HCT116 (cell line): ENCODE measurements at regions not wholly inside any gene's neighbourhood (a gene's known extent, or its start where the extent isn't known, plus 50 kb on each side); places are given as distances from the start of the nearest gene placed in this dataset.

Experiments used
- EZH2 ChIP-seq: fragments of 200-600 bp; sonication (generic); IDR thresholded peaks from 2 replicates; pipeline ENCODE4 v1.6.1; 2017; ENCODE audit warnings: antibody characterized with exemption, mixed run types
- POLR2A ChIP-seq: IDR thresholded peaks from 2 replicates; pipeline ENCODE4 v1.7.0; 2011; ENCODE audit warnings: borderline replicate concordance; ENCODE audit not compliant: insufficient read depth, insufficient read length; ENCODE audit errors: extremely low read depth
- SIN3A ChIP-seq: IDR thresholded peaks from 2 replicates; pipeline ENCODE4 v1.6.1; 2012; ENCODE audit warnings: low read depth
- YY1 ChIP-seq: IDR thresholded peaks from 2 replicates; pipeline ENCODE4 v1.6.1; 2011; ENCODE audit warnings: low read length, low read depth, moderate library complexity, mild to moderate bottlenecking; ENCODE audit not compliant: insufficient replicate concordance; ENCODE audit errors: extremely low read depth
- TF ChIP-seq, protein P1 (sequence below), 3 experiments: fragments of 200-600 bp in 1 of 3; sonication (generic) in 1 of 3; IDR thresholded peaks in 2 of 3; conservative IDR thresholded peaks in 1 of 3; 2 replicates each; pipeline ENCODE4 v1.5.1; 2012 to 2017; ENCODE audit warnings: low read depth in 2 of 3, low read length in 2 of 3, antibody characterized with exemption in 1 of 3, borderline replicate concordance in 1 of 3, control low read depth in 1 of 3, mild to moderate bottlenecking in 1 of 3, mixed read lengths in 1 of 3, mixed run types in 1 of 3, moderate library complexity in 1 of 3; ENCODE audit not compliant: insufficient read depth in 1 of 3
- TF ChIP-seq, protein P2 (sequence below): IDR thresholded peaks from 2 replicates; pipeline ENCODE4 v1.6.1; 2012
- TF ChIP-seq, protein P3 (sequence below): IDR thresholded peaks from 2 replicates; pipeline ENCODE4 v1.6.1; 2012; ENCODE audit warnings: low read depth

DNA sequence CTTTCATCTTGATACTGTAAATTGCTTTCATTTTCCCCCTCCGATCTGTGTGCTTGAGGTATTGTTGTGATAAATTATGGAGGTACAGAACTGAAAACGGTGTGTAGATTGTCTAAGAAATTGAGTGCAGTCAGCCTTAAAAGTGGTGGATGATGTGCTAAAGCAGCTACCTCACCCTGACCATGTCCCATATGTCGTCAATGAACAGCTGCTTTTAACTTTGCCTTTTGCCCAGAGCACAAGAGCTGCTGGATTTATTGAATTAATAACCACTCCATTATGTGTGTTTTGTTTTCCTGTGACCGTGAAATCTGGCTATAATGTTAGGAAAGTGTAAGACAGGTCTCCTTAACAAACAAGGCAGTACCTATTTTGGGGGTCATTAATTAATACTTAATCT is 581.9 kb upstream of the PITX2 start:
- no peak for TF ChIP-seq EZH2
- TF ChIP-seq SIN3A: no peak
- TF ChIP-seq, protein P1, sequence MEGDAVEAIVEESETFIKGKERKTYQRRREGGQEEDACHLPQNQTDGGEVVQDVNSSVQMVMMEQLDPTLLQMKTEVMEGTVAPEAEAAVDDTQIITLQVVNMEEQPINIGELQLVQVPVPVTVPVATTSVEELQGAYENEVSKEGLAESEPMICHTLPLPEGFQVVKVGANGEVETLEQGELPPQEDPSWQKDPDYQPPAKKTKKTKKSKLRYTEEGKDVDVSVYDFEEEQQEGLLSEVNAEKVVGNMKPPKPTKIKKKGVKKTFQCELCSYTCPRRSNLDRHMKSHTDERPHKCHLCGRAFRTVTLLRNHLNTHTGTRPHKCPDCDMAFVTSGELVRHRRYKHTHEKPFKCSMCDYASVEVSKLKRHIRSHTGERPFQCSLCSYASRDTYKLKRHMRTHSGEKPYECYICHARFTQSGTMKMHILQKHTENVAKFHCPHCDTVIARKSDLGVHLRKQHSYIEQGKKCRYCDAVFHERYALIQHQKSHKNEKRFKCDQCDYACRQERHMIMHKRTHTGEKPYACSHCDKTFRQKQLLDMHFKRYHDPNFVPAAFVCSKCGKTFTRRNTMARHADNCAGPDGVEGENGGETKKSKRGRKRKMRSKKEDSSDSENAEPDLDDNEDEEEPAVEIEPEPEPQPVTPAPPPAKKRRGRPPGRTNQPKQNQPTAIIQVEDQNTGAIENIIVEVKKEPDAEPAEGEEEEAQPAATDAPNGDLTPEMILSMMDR (IDR thresholded peaks at IDR 0.05 in 2 of 3, conservative IDR thresholded peaks at IDR 0.05 in 1 of 3; ENCODE audit: borderline replicate concordance in 1 of 3, insufficient read depth in 1 of 3, low read depth in 2 of 3, low read length in 2 of 3): no peak
- no peak for TF ChIP-seq YY1
- TF ChIP-seq POLR2A: no peak
- TF ChIP-seq, protein P2, sequence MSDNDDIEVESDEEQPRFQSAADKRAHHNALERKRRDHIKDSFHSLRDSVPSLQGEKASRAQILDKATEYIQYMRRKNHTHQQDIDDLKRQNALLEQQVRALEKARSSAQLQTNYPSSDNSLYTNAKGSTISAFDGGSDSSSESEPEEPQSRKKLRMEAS: no peak
- TF ChIP-seq, protein P3, sequence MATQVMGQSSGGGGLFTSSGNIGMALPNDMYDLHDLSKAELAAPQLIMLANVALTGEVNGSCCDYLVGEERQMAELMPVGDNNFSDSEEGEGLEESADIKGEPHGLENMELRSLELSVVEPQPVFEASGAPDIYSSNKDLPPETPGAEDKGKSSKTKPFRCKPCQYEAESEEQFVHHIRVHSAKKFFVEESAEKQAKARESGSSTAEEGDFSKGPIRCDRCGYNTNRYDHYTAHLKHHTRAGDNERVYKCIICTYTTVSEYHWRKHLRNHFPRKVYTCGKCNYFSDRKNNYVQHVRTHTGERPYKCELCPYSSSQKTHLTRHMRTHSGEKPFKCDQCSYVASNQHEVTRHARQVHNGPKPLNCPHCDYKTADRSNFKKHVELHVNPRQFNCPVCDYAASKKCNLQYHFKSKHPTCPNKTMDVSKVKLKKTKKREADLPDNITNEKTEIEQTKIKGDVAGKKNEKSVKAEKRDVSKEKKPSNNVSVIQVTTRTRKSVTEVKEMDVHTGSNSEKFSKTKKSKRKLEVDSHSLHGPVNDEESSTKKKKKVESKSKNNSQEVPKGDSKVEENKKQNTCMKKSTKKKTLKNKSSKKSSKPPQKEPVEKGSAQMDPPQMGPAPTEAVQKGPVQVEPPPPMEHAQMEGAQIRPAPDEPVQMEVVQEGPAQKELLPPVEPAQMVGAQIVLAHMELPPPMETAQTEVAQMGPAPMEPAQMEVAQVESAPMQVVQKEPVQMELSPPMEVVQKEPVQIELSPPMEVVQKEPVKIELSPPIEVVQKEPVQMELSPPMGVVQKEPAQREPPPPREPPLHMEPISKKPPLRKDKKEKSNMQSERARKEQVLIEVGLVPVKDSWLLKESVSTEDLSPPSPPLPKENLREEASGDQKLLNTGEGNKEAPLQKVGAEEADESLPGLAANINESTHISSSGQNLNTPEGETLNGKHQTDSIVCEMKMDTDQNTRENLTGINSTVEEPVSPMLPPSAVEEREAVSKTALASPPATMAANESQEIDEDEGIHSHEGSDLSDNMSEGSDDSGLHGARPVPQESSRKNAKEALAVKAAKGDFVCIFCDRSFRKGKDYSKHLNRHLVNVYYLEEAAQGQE: no peak
